CD4-positive, alpha-beta T cell treated with Interleukin-12 subunit alpha and Interleukin-12 subunit beta, for 1 hour (primary cell): ENCODE measurements at regions not wholly inside any gene's neighbourhood (a gene's known extent, or its start where the extent isn't known, plus 50 kb on each side); places are given as distances from the start of the nearest gene placed in this dataset.

Source experiments
- DNase-seq: peaks from one replicate; pipeline ENCODE4 v3.0.0-alpha.2; 2020

- no peak for DNase-seq
These were observed 253.8 kb downstream of the KLF12 start for GRCh38 chr13:73880365-73880764.

GRCh38 chr13:73879346-73880015 lies 254.7 kb downstream of the KLF12 start:
- DNase-seq = no peak

GRCh38 chr13:73877399-73877798 lies 256.8 kb downstream of the KLF12 start:
- no peak for DNase-seq

- DNase-seq = no peak
These were observed 257.9 kb downstream of the KLF12 start for GRCh38 chr13:73876323-73876722.

GRCh38 chr13:73873940-73874830 lies 260.0 kb downstream of the KLF12 start:
- DNase-seq = no peak

GRCh38 chr13:73872397-73872796 lies 261.8 kb downstream of the KLF12 start:
- no peak for DNase-seq

GRCh38 chr13:73870970-73871935 lies 263.0 kb downstream of the KLF12 start:
- DNase-seq = no peak

GRCh38 chr13:73870036-73870741 lies 264.0 kb downstream of the KLF12 start:
- no peak for DNase-seq

- DNase-seq = no peak
These were observed 269.2 kb downstream of the KLF12 start for GRCh38 chr13:73865027-73865426.

GRCh38 chr13:73861136-73861535 lies 273.1 kb downstream of the KLF12 start:
- DNase-seq = peak; percentile 27

GRCh38 chr13:73860501-73860900 lies 273.7 kb downstream of the KLF12 start:
- DNase-seq = no peak

- DNase-seq = peak; percentile 50
These were observed 274.4 kb downstream of the KLF12 start for GRCh38 chr13:73859841-73860240.

- no peak for DNase-seq
These were observed 277.1 kb downstream of the KLF12 start for GRCh38 chr13:73857106-73857505.

GRCh38 chr13:73851104-73851503 lies 283.1 kb downstream of the KLF12 start:
- no peak for DNase-seq

- DNase-seq = no peak
These were observed 283.9 kb downstream of the KLF12 start for GRCh38 chr13:73850104-73850873.

GRCh38 chr13:73849292-73849691 lies 284.9 kb downstream of the KLF12 start:
- DNase-seq = peak; percentile 36

- no peak for DNase-seq
These were observed 289.2 kb downstream of the KLF12 start for GRCh38 chr13:73844986-73845385.

- no peak for DNase-seq
These were observed 291.6 kb downstream of the KLF12 start for GRCh38 chr13:73842626-73843025.

- DNase-seq = no peak
These were observed 292.0 kb downstream of the KLF12 start for GRCh38 chr13:73842184-73842583.

- DNase-seq = no peak
These were observed 297.1 kb downstream of the KLF12 start for GRCh38 chr13:73837147-73837546.

- peak; percentile 60 for DNase-seq
These were observed 299.0 kb downstream of the KLF12 start for GRCh38 chr13:73835138-73835721.
